ENCODE measurements at regions not wholly inside any gene's neighbourhood (a gene's known extent, or its start where the extent isn't known, plus 50 kb on each side); places are given as distances from the start of the nearest gene placed in this dataset.

DNA sequence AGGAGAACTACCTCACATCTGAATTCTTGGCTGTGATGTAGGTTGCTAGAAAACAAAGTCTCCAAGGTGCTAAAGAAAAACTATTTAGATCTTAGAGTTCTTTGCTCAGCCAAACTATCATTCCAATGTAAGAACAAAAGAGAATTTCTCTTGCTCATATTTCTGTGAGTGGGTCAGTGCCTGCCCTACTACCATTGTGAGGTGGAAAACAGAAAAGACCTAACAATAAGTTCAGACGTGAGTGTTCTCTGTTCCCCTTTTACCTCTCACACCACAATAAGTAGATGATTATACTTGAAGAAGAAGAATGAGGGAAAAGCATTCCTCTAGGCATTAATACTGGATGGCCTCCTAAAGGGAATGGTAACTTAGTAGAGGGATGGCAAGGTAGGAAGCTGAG, 187.4 kb upstream of the KITLG start:
- DNase-seq = no peak
- Histone ChIP-seq H3K36me3 (ENCODE audit: control insufficient read depth, insufficient read depth, low read length) (no peaks in the 10 kb centered on the region), H3K9me3 (ENCODE audit: control insufficient read depth, low read length) (no peaks in the 10 kb centered on the region), H3K27me3 (ENCODE audit: control insufficient read depth, insufficient read depth, low read length, poor library complexity, severe bottlenecking) (no peaks in the 10 kb centered on the region), H3K9ac (ENCODE audit: extremely low read depth, low read length, poor library complexity, severe bottlenecking) (no peak overlapping the region), H3K4me1 (ENCODE audit: control insufficient read depth, insufficient read depth, low read length) (no peaks in the 10 kb centered on the region), H3K27ac (ENCODE audit: low read depth, low read length) (no peak overlapping the region), H3K4me3 (ENCODE audit: low read length) (no peak overlapping the region)
- peaks cover 10% of the 10 kb centered on the region for H3K4me1 Mint-ChIP-seq
- H3K4me3 Mint-ChIP-seq = no peak overlapping the region
- no peaks in the 10 kb centered on the region for H3K9me3 Mint-ChIP-seq
- no peaks in the 10 kb centered on the region for H3K36me3 Mint-ChIP-seq (ENCODE audit: low read depth)
- H3K27ac Mint-ChIP-seq = no peak overlapping the region
- 86% methylated on average over 1 of the region's 1 CpG; no CpG with 5 or more reads in 1 of the 2 experiments for WGBS, 2 experiments (ENCODE audit: insufficient coverage in 1 of 2, insufficient read length in 1 of 2)
- TF ChIP-seq, protein P1, sequence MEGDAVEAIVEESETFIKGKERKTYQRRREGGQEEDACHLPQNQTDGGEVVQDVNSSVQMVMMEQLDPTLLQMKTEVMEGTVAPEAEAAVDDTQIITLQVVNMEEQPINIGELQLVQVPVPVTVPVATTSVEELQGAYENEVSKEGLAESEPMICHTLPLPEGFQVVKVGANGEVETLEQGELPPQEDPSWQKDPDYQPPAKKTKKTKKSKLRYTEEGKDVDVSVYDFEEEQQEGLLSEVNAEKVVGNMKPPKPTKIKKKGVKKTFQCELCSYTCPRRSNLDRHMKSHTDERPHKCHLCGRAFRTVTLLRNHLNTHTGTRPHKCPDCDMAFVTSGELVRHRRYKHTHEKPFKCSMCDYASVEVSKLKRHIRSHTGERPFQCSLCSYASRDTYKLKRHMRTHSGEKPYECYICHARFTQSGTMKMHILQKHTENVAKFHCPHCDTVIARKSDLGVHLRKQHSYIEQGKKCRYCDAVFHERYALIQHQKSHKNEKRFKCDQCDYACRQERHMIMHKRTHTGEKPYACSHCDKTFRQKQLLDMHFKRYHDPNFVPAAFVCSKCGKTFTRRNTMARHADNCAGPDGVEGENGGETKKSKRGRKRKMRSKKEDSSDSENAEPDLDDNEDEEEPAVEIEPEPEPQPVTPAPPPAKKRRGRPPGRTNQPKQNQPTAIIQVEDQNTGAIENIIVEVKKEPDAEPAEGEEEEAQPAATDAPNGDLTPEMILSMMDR (conservative IDR thresholded peaks at IDR 0.05) = no peak
- no peaks in the 10 kb centered on the region for H3K27me3 Mint-ChIP-seq (ENCODE audit: insufficient read depth)

DNA sequence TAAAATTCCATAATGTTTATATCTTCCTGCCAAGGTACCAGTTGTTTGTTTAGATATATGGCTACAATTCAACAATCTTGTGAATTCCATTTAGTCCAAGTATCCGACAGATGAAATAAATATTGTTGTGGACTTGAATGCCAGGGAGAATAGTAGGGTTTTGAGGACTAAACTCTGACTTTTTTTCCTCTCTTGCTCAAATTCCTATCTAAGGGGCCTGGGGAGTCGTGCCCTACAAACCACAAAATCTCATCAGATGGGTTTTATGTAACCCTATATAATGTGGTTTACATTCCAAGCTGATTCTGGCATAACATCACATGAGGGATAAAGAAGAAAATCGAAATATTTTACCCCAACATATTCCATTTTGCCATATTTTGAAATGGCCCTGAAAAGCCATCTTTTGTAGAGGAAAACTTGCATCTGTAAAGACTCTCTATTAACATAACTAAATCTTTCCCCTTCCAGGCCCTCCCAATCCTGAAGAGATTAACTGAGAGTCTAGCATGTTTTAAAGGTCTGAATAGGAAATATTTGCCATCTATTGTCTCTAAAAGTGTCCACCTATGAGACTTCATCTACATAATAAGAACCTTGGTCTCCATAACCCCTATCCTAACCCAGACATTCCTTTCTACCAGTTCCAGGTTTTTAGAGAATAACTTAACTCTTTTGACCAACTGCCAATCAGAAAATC, 184.7 kb upstream of the KITLG start:
- Mint-ChIP-seq H3K4me3 (no peak overlapping the region), H3K36me3 (ENCODE audit: low read depth) (no peaks in the 10 kb centered on the region), H3K27ac (no peak overlapping the region), H3K9me3 (no peaks in the 10 kb centered on the region), H3K4me1 (peaks cover 14% of the 10 kb centered on the region), H3K27me3 (ENCODE audit: insufficient read depth) (no peaks in the 10 kb centered on the region)
- no peak for DNase-seq
- no peaks in the 10 kb centered on the region for H3K27me3 ChIP-seq (ENCODE audit: control insufficient read depth, insufficient read depth, low read length, poor library complexity, severe bottlenecking)
- no peaks in the 10 kb centered on the region for H3K9me3 ChIP-seq (ENCODE audit: control insufficient read depth, low read length)
- H3K27ac ChIP-seq (ENCODE audit: low read depth, low read length) = no peak overlapping the region
- H3K9ac ChIP-seq (ENCODE audit: extremely low read depth, low read length, poor library complexity, severe bottlenecking) = no peak overlapping the region
- H3K4me1 ChIP-seq (ENCODE audit: control insufficient read depth, insufficient read depth, low read length) = no peaks in the 10 kb centered on the region
- WGBS, 2 experiments (ENCODE audit: insufficient coverage in 1 of 2, insufficient read length in 1 of 2) = 89% methylated on average over 2 of the region's 3 CpGs; no CpG with 5 or more reads in 1 of the 2 experiments
- TF ChIP-seq, protein P1 (conservative IDR thresholded peaks at IDR 0.05) = no peak
- no peak overlapping the region for H3K4me3 ChIP-seq (ENCODE audit: low read length)
- H3K36me3 ChIP-seq (ENCODE audit: control insufficient read depth, insufficient read depth, low read length) = no peaks in the 10 kb centered on the region

DNA sequence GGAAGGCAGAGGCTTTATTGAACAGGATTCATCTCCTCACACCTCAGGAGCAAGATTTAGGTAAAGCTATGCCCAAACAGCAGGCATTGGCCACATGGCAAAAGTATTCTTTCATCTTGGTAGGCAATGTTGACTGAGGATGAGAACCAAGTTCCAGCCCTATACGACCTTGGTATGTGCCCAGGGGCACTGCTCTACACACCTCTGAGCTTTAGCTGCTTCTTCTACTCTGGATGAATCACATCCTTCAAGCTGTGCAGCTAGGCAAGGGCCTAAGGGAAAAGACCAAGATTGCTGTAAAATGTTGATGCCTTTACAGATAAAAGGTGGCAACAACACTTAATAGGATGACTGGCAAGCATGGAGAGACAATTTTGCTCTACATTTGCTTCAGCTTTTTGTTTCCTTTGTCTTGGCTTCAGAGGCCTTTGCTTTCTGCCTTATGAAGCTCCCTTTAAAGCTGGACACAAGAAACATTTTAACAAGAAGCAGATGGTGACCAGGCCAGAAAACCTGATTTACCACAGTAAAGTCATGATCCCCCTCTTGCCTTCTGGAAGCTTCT, 183.3 kb upstream of the KITLG start:
- 67 to 93% methylated on average over 1 of the region's 1 CpG for WGBS, 2 experiments (ENCODE audit: insufficient coverage in 1 of 2, insufficient read length in 1 of 2)
- DNase-seq = no peak
- no peaks in the 10 kb centered on the region for H3K9me3 Mint-ChIP-seq
- Histone ChIP-seq H3K27me3 (ENCODE audit: control insufficient read depth, insufficient read depth, low read length, poor library complexity, severe bottlenecking) (no peaks in the 10 kb centered on the region), H3K9ac (ENCODE audit: extremely low read depth, low read length, poor library complexity, severe bottlenecking) (no peak overlapping the region), H3K36me3 (ENCODE audit: control insufficient read depth, insufficient read depth, low read length) (no peaks in the 10 kb centered on the region), H3K27ac (ENCODE audit: low read depth, low read length) (no peak overlapping the region), H3K4me3 (ENCODE audit: low read length) (no peak overlapping the region), H3K4me1 (ENCODE audit: control insufficient read depth, insufficient read depth, low read length) (no peaks in the 10 kb centered on the region), H3K9me3 (ENCODE audit: control insufficient read depth, low read length) (no peaks in the 10 kb centered on the region)
- H3K4me3 Mint-ChIP-seq = no peak overlapping the region
- H3K36me3 Mint-ChIP-seq (ENCODE audit: low read depth) = no peaks in the 10 kb centered on the region
- peaks cover 14% of the 10 kb centered on the region for H3K4me1 Mint-ChIP-seq
- H3K27ac Mint-ChIP-seq = no peak overlapping the region
- TF ChIP-seq, protein P1 (conservative IDR thresholded peaks at IDR 0.05) = no peak
- H3K27me3 Mint-ChIP-seq (ENCODE audit: insufficient read depth) = no peaks in the 10 kb centered on the region
